Esophagus mucosa (tissue), 1 donor: ENCODE measurements at regions not wholly inside any gene's neighbourhood (a gene's known extent, or its start where the extent isn't known, plus 50 kb on each side); places are given as distances from the start of the nearest gene placed in this dataset.

Source experiments
- ATAC-seq: fragments of 200-7000 bp; cut with Tn5 transposase; one replicate; pipeline ENCODE4 v1.9.1; 2020
- donor health status: DM: yes; HTN: yes; CAD: no.

- no peak for ATAC-seq
Observed at GRCh38 chr16:86683441-86684194, 105.3 kb downstream of the FOXL1 start.

GRCh38 chr16:86685076-86685475 is 106.7 kb downstream of the FOXL1 start:
- no peak for ATAC-seq

GRCh38 chr16:86690970-86691369 is 112.6 kb downstream of the FOXL1 start:
- no peak for ATAC-seq

- no peak for ATAC-seq
Observed at GRCh38 chr16:86692426-86692825, 114.1 kb downstream of the FOXL1 start.

GRCh38 chr16:86693033-86693432 is 114.7 kb downstream of the FOXL1 start:
- no peak for ATAC-seq

GRCh38 chr16:86697715-86698114 is 119.4 kb downstream of the FOXL1 start:
- no peak for ATAC-seq

- no peak for ATAC-seq
Observed at GRCh38 chr16:86700046-86700945, 121.9 kb downstream of the FOXL1 start.

GRCh38 chr16:86701286-86701975 is 123.1 kb downstream of the FOXL1 start:
- ATAC-seq = no peak

GRCh38 chr16:86702824-86703588 is 124.7 kb downstream of the FOXL1 start:
- ATAC-seq = no peak

GRCh38 chr16:86704516-86704915 is 126.2 kb downstream of the FOXL1 start:
- ATAC-seq = no peak

- no peak for ATAC-seq
Observed at GRCh38 chr16:86706726-86707125, 128.4 kb downstream of the FOXL1 start.

- ATAC-seq = no peak
Observed at GRCh38 chr16:86707171-86707570, 128.8 kb downstream of the FOXL1 start.

- no peak for ATAC-seq
Observed at GRCh38 chr16:86707581-86707980, 129.2 kb downstream of the FOXL1 start.

- ATAC-seq = no peak
Observed at GRCh38 chr16:86708431-86708830, 130.1 kb downstream of the FOXL1 start.

GRCh38 chr16:86709103-86709502 is 130.8 kb downstream of the FOXL1 start:
- ATAC-seq = no peak

GRCh38 chr16:86709902-86710601 is 131.7 kb downstream of the FOXL1 start:
- no peak for ATAC-seq

GRCh38 chr16:86710602-86710950 is 132.2 kb downstream of the FOXL1 start:
- no peak for ATAC-seq

- no peak for ATAC-seq
Observed at GRCh38 chr16:86712158-86713009, 134.0 kb downstream of the FOXL1 start.

GRCh38 chr16:86713021-86713631 is 134.8 kb downstream of the FOXL1 start:
- ATAC-seq = no peak

GRCh38 chr16:86714166-86714565 is 135.8 kb downstream of the FOXL1 start:
- ATAC-seq = no peak
